ENCODE measurements at regions not wholly inside any gene's neighbourhood (a gene's known extent, or its start where the extent isn't known, plus 50 kb on each side); places are given as distances from the start of the nearest gene placed in this dataset.
A peak's percentile ranks its signal among the peaks of the same experiment; 100 is the strongest.
"Not testable (repeated sequence)": the region's sequence is repeated elsewhere in the genome, so short reads cannot be mapped to it uniquely, and the experiment has no call there.

DNA sequence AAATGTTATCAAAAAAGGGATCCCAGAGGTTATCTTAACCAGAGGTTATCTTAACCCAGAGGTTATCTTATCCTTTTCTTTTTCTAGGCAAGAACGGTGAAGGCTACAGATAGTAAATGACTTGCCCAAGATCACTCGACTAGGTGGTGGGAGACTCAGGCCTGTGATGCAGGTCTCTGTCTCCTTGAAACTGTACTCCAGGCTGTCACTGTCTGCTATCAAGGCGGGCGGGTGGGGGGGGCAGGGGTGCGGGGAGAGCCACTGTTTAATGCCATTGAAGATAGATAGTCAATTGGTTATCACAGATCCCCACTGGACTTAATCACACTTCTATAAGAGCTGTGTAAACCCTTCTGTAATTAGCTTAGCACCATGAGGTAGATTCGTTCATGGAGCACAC, 315.9 kb upstream of the TCF4 start:
- DNase-seq = no peak
- in situ Hi-C loops (cut with MboI; ENCODE audit: low pct_unique_long_range_greater_than_20kb, low sequenced_read_pairs) = no loop called here

DNA sequence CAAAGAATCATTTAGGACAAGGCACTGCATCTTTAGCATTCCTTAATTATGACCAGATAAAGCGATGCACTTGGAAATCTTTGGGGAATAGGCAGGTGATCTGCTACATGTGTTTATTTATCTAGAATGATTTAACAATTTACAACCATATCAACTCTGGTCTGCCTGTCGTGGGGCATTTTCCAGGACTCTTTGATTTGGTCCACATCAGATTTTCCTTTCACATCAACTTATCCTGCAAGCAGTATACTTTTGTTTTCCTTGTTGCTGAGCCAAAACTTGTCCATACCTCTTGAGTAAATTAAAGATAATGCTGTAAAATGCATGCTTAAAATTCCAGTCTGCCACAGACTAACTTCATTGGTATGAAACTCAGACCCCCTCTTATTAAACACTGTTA, 312.4 kb upstream of the TCF4 start:
- no peak for DNase-seq
- in situ Hi-C loops (cut with MboI; ENCODE audit: low pct_unique_long_range_greater_than_20kb, low sequenced_read_pairs) = no loop called here

DNA sequence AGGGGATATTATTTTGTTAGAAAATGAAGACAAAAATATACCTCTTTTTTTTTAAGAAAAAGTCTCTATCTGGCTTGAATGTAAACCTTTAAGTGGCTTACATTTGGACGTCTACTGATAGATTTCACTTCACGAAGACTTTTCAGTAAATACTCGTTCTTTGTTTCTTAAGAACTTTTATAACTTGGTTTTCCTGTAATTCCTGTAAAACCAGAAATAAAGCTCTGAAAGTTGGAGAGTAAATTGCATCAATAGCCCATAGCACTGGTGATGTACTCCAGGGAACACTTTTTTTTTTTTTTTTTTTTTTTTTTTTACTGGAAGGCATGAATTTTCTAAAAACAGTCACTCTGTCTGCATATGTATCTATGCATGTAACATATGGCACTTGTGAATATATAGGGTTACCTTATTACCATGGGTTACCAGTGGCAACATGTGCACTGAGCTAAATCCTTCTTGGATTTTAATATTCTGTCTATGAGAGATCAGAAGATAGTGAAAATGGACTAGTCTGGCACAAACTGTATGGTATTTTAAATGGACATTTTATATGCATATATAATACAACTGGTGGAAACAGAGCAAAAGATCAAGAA, 309.2 kb upstream of the TCF4 start:
- in situ Hi-C loops (cut with MboI; ENCODE audit: low pct_unique_long_range_greater_than_20kb, low sequenced_read_pairs) = no loop called here

DNA sequence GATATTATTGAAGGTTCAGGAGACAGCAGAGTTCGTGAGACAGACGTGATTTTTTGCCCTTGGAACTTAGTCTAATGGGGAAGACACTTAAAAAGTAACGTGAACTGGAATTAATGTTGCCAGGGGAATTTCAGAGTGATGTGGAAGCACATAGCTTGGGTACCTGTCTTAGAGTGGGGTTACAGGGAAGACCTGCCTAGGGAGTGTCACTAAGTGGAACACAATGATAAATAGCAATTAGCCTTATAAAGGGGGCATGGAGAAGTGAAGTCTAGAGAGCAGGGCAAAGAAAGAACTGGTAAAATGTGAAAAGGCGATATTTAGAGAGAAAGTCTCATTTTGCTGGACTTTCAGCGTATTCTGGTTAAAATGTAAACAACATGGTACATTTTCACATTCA, 306.0 kb upstream of the TCF4 start:
- in situ Hi-C loops (cut with MboI; ENCODE audit: low pct_unique_long_range_greater_than_20kb, low sequenced_read_pairs) = no loop called here
- DNase-seq = no peak

More for the DNA sequence above, 309.2 kb upstream of the TCF4 start:
- no peak for DNase-seq

- in situ Hi-C loops (cut with MboI; ENCODE audit: low pct_unique_long_range_greater_than_20kb, low sequenced_read_pairs); DNase-seq: not testable (repeated sequence)
Observed at GRCh38 chr18:55892862-55893813, 305.1 kb upstream of the TCF4 start.

- in situ Hi-C loops (cut with MboI; ENCODE audit: low pct_unique_long_range_greater_than_20kb, low sequenced_read_pairs) = no loop called here
- no peak for DNase-seq
Observed at GRCh38 chr18:55886886-55887285, 298.9 kb upstream of the TCF4 start.

- peak; percentile 7 for DNase-seq
- in situ Hi-C loops (cut with MboI; ENCODE audit: low pct_unique_long_range_greater_than_20kb, low sequenced_read_pairs) = no loop called here
Observed at GRCh38 chr18:55884498-55884897, 296.5 kb upstream of the TCF4 start.

DNA sequence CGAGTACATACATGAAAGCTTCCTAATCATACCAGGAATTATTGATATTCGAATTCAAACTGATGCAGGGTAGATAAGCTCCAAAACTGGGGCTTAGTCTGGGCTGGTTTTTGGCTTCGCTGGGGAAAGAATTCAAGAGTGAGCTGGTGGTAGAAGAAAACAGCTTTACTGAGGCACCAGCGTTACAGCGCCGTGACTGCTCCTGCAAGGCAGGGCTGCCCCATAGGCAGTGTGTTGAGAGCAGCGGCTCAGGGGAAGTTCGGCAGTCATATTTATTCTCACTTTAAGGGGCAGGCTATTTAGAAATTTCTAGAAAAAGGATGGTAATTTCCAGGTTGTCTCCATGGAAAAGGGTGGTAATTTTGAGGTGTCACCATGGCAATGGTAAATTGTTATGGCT, 292.6 kb upstream of the TCF4 start:
- in situ Hi-C loops (cut with MboI; ENCODE audit: low pct_unique_long_range_greater_than_20kb, low sequenced_read_pairs) = no loop called here
- DNase-seq = no peak

DNA sequence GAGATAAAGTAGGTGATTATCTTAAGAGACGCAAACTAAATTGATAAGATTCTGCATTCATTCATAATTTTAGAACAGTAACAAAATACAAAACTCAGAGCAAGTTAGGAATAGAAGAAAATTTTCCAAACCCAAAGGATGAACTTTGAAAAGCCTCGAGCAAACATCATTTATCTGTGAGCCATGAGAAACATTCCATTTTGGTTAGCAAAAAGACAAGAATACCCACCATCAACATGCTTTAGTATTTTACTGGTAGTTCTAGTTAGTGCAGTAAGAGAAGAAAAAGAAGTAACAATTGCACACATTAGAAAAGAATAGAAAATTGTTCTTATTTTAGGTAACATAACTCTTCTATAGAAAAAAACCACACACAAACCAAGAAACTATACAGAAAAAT, 291.3 kb upstream of the TCF4 start:
- in situ Hi-C loops (cut with MboI; ENCODE audit: low pct_unique_long_range_greater_than_20kb, low sequenced_read_pairs) = no loop called here

GRCh38 chr18:55878224-55878623, 290.2 kb upstream of the TCF4 start:
- in situ Hi-C loops (cut with MboI; ENCODE audit: low pct_unique_long_range_greater_than_20kb, low sequenced_read_pairs) = no loop called here
- DNase-seq = peak; percentile 42

More for the DNA sequence above, 291.3 kb upstream of the TCF4 start:
- no peak for DNase-seq

DNA sequence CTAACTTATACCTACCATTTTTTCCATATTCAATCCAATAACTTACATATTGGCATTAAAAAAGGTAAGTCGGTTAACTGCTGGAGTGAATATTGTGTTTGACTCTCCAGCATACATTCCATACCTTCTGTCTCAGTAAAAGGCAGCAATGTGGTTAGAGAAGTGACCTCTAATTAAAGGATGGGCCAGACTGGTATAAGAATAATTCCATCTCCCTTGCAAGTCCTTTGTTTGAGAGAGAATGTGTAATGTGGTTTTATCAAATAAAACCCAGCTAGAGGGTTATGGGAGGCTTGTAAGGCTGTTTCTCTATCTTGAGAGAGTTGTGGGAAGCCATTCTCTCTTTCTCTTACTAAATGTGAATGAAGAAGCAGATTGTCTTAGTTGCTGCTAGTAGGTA, 289.3 kb upstream of the TCF4 start:
- in situ Hi-C loops (cut with MboI; ENCODE audit: low pct_unique_long_range_greater_than_20kb, low sequenced_read_pairs) = no loop called here
- DNase-seq = no peak

DNA sequence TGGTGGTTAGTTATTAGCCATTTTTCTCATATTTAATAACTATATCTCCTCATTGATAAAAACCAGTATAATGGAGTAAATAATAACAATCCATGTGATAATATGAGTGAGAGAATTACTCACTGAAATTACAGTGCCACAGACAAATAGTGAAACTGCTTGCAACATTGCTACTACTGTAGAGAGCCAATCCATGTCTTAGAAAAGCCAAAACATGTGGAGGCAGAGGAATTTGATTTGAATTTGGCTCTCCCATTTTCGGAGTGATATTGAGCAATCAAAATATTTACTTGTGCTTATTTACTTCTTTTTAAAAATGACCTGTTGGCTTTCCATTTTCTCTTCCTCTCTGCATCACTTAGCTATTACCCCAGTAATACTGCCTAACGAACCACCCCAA, 288.3 kb upstream of the TCF4 start:
- in situ Hi-C loops (cut with MboI; ENCODE audit: low pct_unique_long_range_greater_than_20kb, low sequenced_read_pairs) = no loop called here
- no peak for DNase-seq

DNA sequence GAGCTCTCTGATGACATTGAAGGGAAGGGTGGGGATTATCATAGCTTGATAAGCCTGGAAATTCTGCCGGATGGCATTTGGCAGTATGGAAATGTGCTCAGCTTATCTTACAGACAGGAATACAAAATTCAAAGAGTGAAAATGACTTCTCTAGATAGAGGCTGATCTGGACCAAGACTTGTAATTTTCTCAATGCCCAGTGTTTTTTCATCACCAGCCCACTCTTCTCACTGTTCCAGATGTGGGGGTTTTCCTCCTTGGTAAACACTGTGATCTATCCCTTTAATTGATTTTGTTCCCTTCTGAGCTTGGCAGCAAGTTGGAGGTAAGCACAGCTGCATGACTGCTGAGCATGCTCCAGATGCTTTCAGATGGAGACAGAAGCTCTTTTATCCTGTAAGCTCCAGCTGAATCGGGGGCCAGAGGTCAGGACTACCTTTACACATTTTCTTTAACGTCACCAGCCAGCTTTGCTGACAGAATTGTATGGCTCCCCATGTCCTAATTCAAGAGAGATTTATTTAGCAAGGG, 287.4 kb upstream of the TCF4 start:
- in situ Hi-C loops (cut with MboI; ENCODE audit: low pct_unique_long_range_greater_than_20kb, low sequenced_read_pairs) = no loop called here
- DNase-seq = no peak

GRCh38 chr18:55869556-55870501, 281.8 kb upstream of the TCF4 start:
- in situ Hi-C loops (cut with MboI; ENCODE audit: low pct_unique_long_range_greater_than_20kb, low sequenced_read_pairs) = no loop called here
- DNase-seq = no peak

GRCh38 chr18:55868909-55869308, 280.9 kb upstream of the TCF4 start:
- in situ Hi-C loops (cut with MboI; ENCODE audit: low pct_unique_long_range_greater_than_20kb, low sequenced_read_pairs) = no loop called here
- no peak for DNase-seq

GRCh38 chr18:55866886-55867285, 278.9 kb upstream of the TCF4 start:
- DNase-seq = no peak
- in situ Hi-C loops (cut with MboI; ENCODE audit: low pct_unique_long_range_greater_than_20kb, low sequenced_read_pairs) = no loop called here

DNA sequence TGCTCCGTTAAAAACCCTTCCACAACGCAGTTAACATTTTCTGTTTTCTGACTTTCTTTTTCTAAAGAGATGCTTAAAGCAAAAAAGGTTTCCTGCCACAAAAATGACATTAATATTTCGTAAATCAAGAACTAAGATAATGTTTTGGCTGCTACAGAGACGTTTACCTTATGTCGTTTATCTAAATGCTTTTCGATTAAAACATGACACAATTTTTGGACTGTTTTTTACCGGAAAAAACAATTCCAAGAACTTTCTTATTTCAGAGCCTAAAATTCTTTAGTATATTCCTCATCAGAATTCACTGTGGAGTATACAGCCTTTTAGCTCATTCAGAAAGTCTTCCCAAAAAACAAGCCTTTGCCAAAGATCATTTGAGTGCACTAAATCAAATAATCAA, 278.0 kb upstream of the TCF4 start:
- no peak for DNase-seq
- in situ Hi-C loops (cut with MboI; ENCODE audit: low pct_unique_long_range_greater_than_20kb, low sequenced_read_pairs) = no loop called here

- in situ Hi-C loops (cut with MboI; ENCODE audit: low pct_unique_long_range_greater_than_20kb, low sequenced_read_pairs) = no loop called here
- DNase-seq = no peak
Observed at GRCh38 chr18:55864281-55864680, 276.3 kb upstream of the TCF4 start.

DNA sequence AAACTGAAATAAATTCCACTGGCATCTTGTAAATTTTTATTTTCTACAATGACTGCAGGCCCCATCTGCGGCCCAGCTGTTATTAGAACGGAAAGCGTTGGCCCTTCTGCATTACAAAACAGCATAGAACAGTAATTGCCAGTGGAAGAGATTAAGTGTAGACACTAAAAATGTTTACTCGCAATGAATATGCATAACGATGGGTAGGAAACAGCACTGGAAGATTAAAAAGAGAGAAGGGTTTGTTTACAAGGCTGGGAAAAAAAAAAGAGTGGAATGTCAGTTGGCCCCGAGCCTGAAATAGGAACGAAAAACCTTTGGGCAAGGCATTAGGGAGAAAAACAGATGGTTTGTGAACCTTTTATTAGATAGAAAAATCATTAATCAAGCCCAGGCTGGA, 275.9 kb upstream of the TCF4 start:
- DNase-seq = no peak
- in situ Hi-C loops (cut with MboI; ENCODE audit: low pct_unique_long_range_greater_than_20kb, low sequenced_read_pairs) = no loop called here

DNA sequence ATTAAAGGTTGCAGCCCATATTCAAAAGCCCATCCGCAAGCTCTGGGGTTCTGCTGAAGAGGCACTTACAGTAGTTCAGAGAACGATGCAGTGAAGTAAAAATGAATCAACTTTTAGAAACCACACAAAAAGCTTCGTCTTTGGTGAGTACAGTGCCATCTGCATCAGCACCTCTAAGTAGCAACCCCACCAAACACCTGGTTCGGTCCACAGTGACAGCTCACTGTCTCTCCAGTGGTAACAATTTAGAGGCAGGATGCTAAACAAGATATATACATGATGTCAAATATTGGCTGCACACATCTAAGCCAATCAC, 275.4 kb upstream of the TCF4 start:
- no peak for DNase-seq
- in situ Hi-C loops (cut with MboI; ENCODE audit: low pct_unique_long_range_greater_than_20kb, low sequenced_read_pairs) = no loop called here

Measured in KBM-7 (cell line).